ENCODE measurements at regions not wholly inside any gene's neighbourhood (a gene's known extent, or its start where the extent isn't known, plus 50 kb on each side); places are given as distances from the start of the nearest gene placed in this dataset.

DNA sequence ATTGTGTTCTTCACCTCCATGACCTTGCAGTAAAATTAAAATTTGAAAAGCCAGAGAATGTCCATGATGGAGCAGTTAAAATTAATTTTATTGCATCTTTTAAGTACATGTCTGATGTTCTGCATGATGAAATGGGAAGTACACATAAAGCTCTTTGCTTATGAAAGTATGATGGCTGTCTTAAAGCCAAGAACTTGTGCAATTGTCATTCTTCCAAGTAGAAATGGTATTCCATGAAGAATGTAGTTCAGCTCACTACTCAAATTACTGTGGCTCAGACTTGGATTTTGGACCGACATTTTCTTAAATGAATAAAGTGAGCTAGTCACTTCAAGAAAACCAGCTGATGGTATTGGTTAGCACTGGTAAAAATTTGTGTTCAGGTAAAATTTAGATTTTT is 161.7 kb upstream of the CXCL13 start:
- no peak for TF ChIP-seq CHD2 (IDR thresholded peaks at IDR 0.05; ENCODE audit: low read length, partially characterized antibody)
- TF ChIP-seq, protein P1, sequence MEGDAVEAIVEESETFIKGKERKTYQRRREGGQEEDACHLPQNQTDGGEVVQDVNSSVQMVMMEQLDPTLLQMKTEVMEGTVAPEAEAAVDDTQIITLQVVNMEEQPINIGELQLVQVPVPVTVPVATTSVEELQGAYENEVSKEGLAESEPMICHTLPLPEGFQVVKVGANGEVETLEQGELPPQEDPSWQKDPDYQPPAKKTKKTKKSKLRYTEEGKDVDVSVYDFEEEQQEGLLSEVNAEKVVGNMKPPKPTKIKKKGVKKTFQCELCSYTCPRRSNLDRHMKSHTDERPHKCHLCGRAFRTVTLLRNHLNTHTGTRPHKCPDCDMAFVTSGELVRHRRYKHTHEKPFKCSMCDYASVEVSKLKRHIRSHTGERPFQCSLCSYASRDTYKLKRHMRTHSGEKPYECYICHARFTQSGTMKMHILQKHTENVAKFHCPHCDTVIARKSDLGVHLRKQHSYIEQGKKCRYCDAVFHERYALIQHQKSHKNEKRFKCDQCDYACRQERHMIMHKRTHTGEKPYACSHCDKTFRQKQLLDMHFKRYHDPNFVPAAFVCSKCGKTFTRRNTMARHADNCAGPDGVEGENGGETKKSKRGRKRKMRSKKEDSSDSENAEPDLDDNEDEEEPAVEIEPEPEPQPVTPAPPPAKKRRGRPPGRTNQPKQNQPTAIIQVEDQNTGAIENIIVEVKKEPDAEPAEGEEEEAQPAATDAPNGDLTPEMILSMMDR (IDR thresholded peaks at IDR 0.05): no peak
- no peak for TF ChIP-seq NRF1 (IDR thresholded peaks at IDR 0.05; ENCODE audit: low read depth, low read length)
- no peak for TF ChIP-seq TEAD4 (IDR thresholded peaks at IDR 0.05; ENCODE audit: borderline replicate concordance, insufficient read depth)
- no peak for TF ChIP-seq POLR2AphosphoS5 (IDR thresholded peaks at IDR 0.05; ENCODE audit: low read depth, low read length)
- no peak for TF ChIP-seq SMC3 (IDR thresholded peaks at IDR 0.05; ENCODE audit: low read depth, low read length)
- no peak for TF ChIP-seq MEF2A (IDR thresholded peaks at IDR 0.05; ENCODE audit: borderline replicate concordance, low read depth)
- no peak for TF ChIP-seq JUND (IDR thresholded peaks at IDR 0.05)
- no peak for TF ChIP-seq REST (IDR thresholded peaks at IDR 0.05; ENCODE audit: low read depth, low read length)
- TF ChIP-seq, protein P2, sequence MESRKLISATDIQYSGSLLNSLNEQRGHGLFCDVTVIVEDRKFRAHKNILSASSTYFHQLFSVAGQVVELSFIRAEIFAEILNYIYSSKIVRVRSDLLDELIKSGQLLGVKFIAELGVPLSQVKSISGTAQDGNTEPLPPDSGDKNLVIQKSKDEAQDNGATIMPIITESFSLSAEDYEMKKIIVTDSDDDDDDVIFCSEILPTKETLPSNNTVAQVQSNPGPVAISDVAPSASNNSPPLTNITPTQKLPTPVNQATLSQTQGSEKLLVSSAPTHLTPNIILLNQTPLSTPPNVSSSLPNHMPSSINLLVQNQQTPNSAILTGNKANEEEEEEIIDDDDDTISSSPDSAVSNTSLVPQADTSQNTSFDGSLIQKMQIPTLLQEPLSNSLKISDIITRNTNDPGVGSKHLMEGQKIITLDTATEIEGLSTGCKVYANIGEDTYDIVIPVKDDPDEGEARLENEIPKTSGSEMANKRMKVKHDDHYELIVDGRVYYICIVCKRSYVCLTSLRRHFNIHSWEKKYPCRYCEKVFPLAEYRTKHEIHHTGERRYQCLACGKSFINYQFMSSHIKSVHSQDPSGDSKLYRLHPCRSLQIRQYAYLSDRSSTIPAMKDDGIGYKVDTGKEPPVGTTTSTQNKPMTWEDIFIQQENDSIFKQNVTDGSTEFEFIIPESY (IDR thresholded peaks at IDR 0.05; ENCODE audit: borderline replicate concordance, low read depth): no peak
- no peak for TF ChIP-seq TAF1 (IDR thresholded peaks at IDR 0.05; ENCODE audit: borderline replicate concordance, low read depth, low read length)
- no peak for TF ChIP-seq USF1 (IDR thresholded peaks at IDR 0.05; ENCODE audit: borderline replicate concordance, low read depth)
- TF ChIP-seq RAD21 (IDR thresholded peaks at IDR 0.05; ENCODE audit: low read length): no peak
- TF ChIP-seq PBX3 (IDR thresholded peaks at IDR 0.05): no peak
- no peak for TF ChIP-seq RXRA (IDR thresholded peaks at IDR 0.05; ENCODE audit: borderline replicate concordance, low read depth)
- Histone ChIP-seq H3K4me3 (ENCODE audit: low read depth in 2 of 2, low read length in 1 of 2) (no peak overlapping the region), H3F3A (replicated peaks; ENCODE audit: insufficient read depth) (no peaks in the 10 kb centered on the region), H4K20me1 (ENCODE audit: insufficient read depth) (no peaks in the 10 kb centered on the region), H3K4me1 (ENCODE audit: control insufficient read depth in 1 of 2, insufficient read depth in 2 of 2, low read depth in 1 of 2, low read length in 1 of 2) (no peaks in the 10 kb centered on the region), H2AFZ (ENCODE audit: low read depth) (no peak overlapping the region), H3K9me2 (no peaks in the 10 kb centered on the region), H3K36me3 (replicated peaks in 1 of 2; ENCODE audit: control insufficient read depth in 1 of 2, insufficient read depth in 2 of 2, low read length in 1 of 2) (no peaks in the 10 kb centered on the region), H3K27ac (ENCODE audit: low read depth in 2 of 2, low read length in 1 of 2) (no peak overlapping the region), H3K9me3 (no peaks in the 10 kb centered on the region), H3K79me2 (ENCODE audit: insufficient read depth) (no peaks in the 10 kb centered on the region), H3K27me3 (ENCODE audit: insufficient read depth) (no peaks in the 10 kb centered on the region), H3K4me2 (no peak overlapping the region), H3K9ac (no peak overlapping the region)
- WGBS (ENCODE audit: low lambda C conversion rate): 6% methylated on average over 1 of the region's 1 CpG
- no peak for DNase-seq
- ChIA-PET POLR2A (no interaction called here), CTCF (interaction anchor here (2.1 kb wide), 1 partner anchor 10 kb away, joined by 10 read pairs; no protein-coding TSS in a partner anchor)

Data from SK-N-SH (cell line).